H1 (cell line): ENCODE measurements at regions not wholly inside any gene's neighbourhood (a gene's known extent, or its start where the extent isn't known, plus 50 kb on each side); places are given as distances from the start of the nearest gene placed in this dataset.

Experiments
- ATF2 ChIP-seq: IDR thresholded peaks from 2 replicates; pipeline ENCODE4 v1.6.1; 2012; ENCODE audit warnings: low read length, inconsistent platforms
- BACH1 ChIP-seq: IDR thresholded peaks from 2 replicates; pipeline ENCODE4 v1.6.1; 2012; ENCODE audit warnings: low read length, improper control_type of control experiment
- CBX5 ChIP-seq: fragments of 300-800, 300-1000 bp; sonication (generic); IDR thresholded peaks from 2 replicates; pipeline ENCODE4 v1.7.1; 2016; ENCODE audit warnings: antibody characterized with exemption, low read length, low read depth
- EGR1 ChIP-seq: IDR thresholded peaks from 2 replicates; pipeline ENCODE4 v1.6.1; 2011; ENCODE audit warnings: low read depth, low read length, borderline replicate concordance
- EP300 ChIP-seq, 2 experiments: IDR thresholded peaks; 1 replicate in 1 of 2; 2 replicates in 1 of 2; pipeline ENCODE4 v1.6.1; 2011 to 2012; ENCODE audit warnings: low read depth in 2 of 2, low read length in 2 of 2, mild to moderate bottlenecking in 2 of 2, borderline replicate concordance in 1 of 2, inconsistent platforms in 1 of 2, moderate library complexity in 1 of 2
- EZH2 ChIP-seq: fragments of 200-600 bp; sonication (generic); IDR thresholded peaks from 2 replicates; pipeline ENCODE4 v1.7.1; 2012; ENCODE audit warnings: low read depth, mild to moderate bottlenecking, moderate library complexity, low read length, inconsistent platforms; ENCODE audit not compliant: severe bottlenecking
- KDM5A ChIP-seq: fragments of 200-600 bp; IDR thresholded peaks from 2 replicates; pipeline ENCODE4 v1.7.1; 2012; ENCODE audit warnings: mild to moderate bottlenecking, low read length, inconsistent platforms, mixed read lengths
- POLR2A ChIP-seq, 2 experiments: IDR thresholded peaks; 1 replicate in 1 of 2; 2 replicates in 1 of 2; pipeline ENCODE4 v1.6.1; 2011; ENCODE audit warnings: low read depth in 2 of 2, low read length in 2 of 2, mild to moderate bottlenecking in 2 of 2; ENCODE audit errors: control extremely low read depth in 1 of 2
- POLR2AphosphoS5 ChIP-seq: IDR thresholded peaks from 2 replicates; pipeline ENCODE4 v1.6.1; 2011; ENCODE audit warnings: low read depth, low read length
- SRF ChIP-seq: IDR thresholded peaks from 2 replicates; pipeline ENCODE4 v1.6.1; 2011; ENCODE audit warnings: mild to moderate bottlenecking, low read depth, low read length, moderate library complexity
- YY1 ChIP-seq: IDR thresholded peaks from 2 replicates; pipeline ENCODE4 v1.6.1; 2011; ENCODE audit warnings: low read depth, mild to moderate bottlenecking, low read length
- TF ChIP-seq, protein P1 (sequence below): IDR thresholded peaks from 2 replicates; pipeline ENCODE4 v1.6.1; 2011; ENCODE audit warnings: low read length, improper control_type of control experiment
- TF ChIP-seq, protein P2 (sequence below), 3 experiments: IDR thresholded peaks; 1 replicate in 2 of 3; 2 replicates in 1 of 3; pipeline versions ENCODE4 v1.5.1 to v1.6.1; 2011; ENCODE audit warnings: low read length in 3 of 3, mild to moderate bottlenecking in 3 of 3, inconsistent platforms in 2 of 3, low read depth in 1 of 3, moderate library complexity in 1 of 3; ENCODE audit not compliant: insufficient read depth in 1 of 3; ENCODE audit errors: control extremely low read depth in 1 of 3

DNA sequence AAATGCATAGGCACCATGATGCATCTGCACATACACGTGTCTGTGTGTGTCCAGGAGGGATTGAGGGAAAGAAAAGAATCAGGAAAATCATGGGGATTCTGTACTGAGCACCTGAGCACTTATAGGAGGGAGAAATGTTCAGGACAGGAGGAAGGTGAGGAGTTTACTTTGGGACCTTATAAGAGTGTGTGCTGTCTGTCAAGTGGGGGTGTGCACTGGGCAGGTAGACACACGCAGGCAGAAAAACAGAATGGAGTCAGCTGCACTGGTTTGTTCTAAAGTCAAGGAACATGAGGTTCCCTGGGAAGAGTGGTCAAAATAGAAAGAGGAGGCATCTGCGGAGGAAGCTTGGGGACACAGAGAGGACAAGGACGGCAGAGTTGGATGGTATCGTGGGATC lies 92.2 kb upstream of the KCTD1 start:
- TF ChIP-seq, protein P1, sequence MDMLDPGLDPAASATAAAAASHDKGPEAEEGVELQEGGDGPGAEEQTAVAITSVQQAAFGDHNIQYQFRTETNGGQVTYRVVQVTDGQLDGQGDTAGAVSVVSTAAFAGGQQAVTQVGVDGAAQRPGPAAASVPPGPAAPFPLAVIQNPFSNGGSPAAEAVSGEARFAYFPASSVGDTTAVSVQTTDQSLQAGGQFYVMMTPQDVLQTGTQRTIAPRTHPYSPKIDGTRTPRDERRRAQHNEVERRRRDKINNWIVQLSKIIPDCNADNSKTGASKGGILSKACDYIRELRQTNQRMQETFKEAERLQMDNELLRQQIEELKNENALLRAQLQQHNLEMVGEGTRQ, result no peak
- TF ChIP-seq, protein P2, sequence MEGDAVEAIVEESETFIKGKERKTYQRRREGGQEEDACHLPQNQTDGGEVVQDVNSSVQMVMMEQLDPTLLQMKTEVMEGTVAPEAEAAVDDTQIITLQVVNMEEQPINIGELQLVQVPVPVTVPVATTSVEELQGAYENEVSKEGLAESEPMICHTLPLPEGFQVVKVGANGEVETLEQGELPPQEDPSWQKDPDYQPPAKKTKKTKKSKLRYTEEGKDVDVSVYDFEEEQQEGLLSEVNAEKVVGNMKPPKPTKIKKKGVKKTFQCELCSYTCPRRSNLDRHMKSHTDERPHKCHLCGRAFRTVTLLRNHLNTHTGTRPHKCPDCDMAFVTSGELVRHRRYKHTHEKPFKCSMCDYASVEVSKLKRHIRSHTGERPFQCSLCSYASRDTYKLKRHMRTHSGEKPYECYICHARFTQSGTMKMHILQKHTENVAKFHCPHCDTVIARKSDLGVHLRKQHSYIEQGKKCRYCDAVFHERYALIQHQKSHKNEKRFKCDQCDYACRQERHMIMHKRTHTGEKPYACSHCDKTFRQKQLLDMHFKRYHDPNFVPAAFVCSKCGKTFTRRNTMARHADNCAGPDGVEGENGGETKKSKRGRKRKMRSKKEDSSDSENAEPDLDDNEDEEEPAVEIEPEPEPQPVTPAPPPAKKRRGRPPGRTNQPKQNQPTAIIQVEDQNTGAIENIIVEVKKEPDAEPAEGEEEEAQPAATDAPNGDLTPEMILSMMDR (IDR thresholded peaks at IDR 0.05; ENCODE audit: control extremely low read depth in 1 of 3, insufficient read depth in 1 of 3, low read depth in 1 of 3, low read length in 3 of 3), result no peak
- no peak for TF ChIP-seq EZH2
- TF ChIP-seq EP300 (IDR thresholded peaks at IDR 0.05; ENCODE audit: borderline replicate concordance in 1 of 2, low read depth in 2 of 2, low read length in 2 of 2), result no peak
- no peak for TF ChIP-seq KDM5A
- TF ChIP-seq POLR2A (IDR thresholded peaks at IDR 0.05; ENCODE audit: control extremely low read depth in 1 of 2, low read depth in 2 of 2, low read length in 2 of 2), result no peak
- no peak for TF ChIP-seq ATF2
- no peak for TF ChIP-seq SRF
- no peak for TF ChIP-seq CBX5
- no peak for TF ChIP-seq YY1
- TF ChIP-seq EGR1, result no peak
- TF ChIP-seq POLR2AphosphoS5, result no peak
- TF ChIP-seq BACH1, result no peak
